T-helper 2 cell (primary cell): ENCODE measurements at regions not wholly inside any gene's neighbourhood (a gene's known extent, or its start where the extent isn't known, plus 50 kb on each side); places are given as distances from the start of the nearest gene placed in this dataset.

Experiments
- DNase-seq, 5 experiments: peaks; one replicate each; pipeline versions ENCODE4 v3.0.0 to v3.0.0-alpha.2; 2012 to 2022

GRCh38 chr9:103649086-103649485 lies 445.0 kb upstream of the SMC2 start:
- no peak for DNase-seq

GRCh38 chr9:103658156-103658555 lies 436.0 kb upstream of the SMC2 start:
- DNase-seq = no peak

GRCh38 chr9:103660830-103661229 lies 433.3 kb upstream of the SMC2 start:
- DNase-seq = no peak

GRCh38 chr9:103661663-103662062 lies 432.4 kb upstream of the SMC2 start:
- no peak for DNase-seq

DNA sequence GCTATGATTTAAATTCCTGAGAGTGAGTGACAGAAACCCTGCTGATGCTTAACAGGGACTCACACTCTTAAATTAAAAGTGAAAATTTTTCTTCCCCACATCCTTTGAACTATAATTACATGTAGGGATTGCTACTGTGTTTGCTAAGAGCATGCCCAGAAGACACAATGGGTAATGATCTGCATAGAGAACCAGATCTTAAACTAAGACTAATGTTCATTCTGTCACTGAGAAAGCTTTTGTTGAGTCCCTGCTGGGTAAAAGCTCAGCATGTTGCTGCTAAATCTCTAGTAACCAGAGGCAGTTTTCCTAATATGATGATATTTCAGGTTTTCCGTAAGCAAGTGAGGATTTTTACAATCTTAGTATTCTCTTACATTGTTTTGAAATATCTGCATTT lies 424.8 kb upstream of the SMC2 start:
- no peak for DNase-seq

GRCh38 chr9:103674271-103674670 lies 419.8 kb upstream of the SMC2 start:
- DNase-seq = no peak

DNA sequence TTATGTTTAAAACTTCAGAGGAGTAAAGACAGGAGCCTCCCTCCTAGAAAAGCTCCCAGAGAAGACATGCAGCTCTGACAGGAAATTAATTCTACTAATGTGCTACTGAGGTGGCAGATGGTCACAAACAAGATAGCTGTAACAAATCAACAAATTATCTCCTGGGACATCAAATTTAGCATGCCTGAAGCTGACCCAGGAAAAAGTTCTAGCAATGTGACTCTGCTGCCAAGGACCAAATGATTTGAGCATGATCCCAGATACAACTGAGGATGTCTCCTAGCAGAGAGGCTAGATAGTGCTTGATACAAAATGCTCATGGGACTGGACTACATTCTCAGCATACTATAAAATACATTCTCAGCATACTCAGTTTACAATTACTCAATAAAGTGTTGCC lies 413.5 kb upstream of the SMC2 start:
- no peak for DNase-seq

GRCh38 chr9:103681435-103681834 lies 412.7 kb upstream of the SMC2 start:
- no peak for DNase-seq

DNA sequence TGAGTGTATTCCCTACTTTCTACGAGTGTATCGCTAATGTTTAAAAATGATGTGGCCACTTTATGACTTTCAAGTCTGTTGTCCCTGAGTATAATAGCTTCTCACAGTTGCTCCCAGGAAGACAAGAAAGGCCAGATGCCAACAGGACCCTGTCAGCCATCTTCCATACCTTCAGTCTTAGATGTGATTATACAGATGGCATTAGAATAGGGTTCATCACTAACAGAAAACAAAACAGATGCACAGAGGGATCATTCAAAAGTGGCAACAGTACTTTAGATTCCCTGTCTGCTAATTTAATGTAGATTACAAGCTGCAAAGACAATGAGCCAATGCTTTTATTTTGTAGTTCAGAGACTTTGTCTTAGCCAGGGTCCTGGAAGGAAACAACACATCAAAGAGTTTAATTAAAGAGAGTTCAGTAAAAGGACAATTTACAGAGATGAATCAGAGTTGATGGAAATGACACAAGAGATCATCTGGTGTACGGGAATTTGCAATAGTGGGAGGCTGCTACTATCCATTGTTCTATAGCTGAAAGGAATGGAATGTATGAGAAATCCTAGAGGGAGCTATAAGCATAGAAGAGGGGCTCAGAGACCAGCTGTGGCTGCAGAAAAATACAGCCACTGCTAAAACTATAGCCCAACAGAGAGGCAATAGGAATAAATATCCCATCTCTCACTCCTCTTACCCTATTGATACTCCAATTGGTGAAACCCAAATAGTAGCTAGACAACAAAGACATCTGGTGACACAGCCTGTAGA lies 393.7 kb upstream of the SMC2 start:
- no peak for DNase-seq

DNA sequence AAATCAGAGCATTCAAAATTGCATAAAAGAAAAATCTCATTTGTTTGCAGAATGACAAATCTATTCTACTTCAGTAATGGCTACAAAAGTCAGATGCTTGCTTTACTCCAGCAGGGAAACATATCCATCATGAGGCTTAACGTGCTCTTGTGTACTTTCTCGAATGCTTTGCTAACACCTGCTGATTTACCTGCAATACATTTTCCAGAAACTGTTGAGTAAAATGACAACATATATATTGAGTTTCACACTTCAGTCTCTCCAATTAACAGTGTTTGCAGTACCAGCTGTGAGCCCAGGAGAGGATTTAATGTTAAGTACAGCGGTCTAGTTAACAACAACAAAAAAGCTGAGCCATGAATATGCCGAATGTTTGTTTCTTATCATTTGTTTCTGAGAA lies 391.5 kb upstream of the SMC2 start:
- no peak for DNase-seq

DNA sequence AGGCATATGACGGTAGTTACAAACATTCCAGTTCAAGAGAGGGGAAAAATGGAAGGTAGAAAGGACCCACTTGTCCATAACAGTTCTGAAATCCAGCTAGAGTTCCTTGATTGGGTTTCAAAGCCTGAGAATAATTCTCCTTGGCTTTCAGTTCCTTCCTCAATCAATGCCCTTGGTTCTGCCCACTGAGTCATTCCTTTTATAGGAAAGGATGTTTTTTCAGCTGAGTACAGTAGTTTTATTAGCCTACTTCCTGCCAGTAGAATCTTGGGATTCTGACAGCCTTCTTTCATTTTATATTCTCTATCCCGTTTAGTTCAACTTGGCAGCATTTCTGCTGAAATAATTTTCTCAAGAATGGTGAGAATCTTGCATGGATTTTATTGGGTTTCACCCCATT lies 386.9 kb upstream of the SMC2 start:
- no peak for DNase-seq

DNA sequence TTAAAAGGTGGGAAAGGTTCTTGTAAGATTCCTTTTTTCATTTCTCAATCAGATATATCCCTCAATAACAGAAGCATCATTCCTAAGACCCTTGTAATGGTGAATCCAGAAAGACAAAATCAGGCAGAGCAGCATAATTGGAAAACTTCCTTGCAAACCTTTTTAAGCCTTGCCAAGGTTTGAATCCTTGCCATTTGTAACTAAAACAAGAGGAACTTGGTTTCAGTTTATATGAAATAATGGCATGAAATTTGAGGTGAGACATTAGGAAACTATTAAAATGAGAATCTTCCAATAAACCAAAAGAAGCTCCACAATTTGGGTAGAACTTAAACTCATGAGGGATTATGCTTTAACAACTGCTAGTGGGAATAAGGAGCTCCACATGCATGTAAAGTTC lies 384.7 kb upstream of the SMC2 start:
- DNase-seq = no peak

DNA sequence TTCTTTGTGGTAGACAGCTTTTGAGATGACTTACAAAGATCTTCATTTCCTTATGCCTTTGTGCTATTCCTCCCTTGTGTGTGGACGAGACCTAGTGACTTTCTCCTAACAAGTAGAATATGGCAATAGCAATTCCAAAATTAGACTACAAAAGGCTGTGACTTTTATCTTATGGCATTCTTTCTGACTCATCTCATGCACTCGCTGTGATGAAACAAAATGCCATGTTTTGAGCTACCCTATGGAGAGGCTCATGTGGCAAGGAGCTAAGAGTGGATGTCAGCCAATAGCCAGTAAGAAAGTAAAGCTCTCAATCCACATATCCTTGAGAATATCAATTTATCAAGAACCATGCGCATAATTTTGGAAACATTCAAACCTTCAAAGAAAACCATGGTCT lies 380.5 kb upstream of the SMC2 start:
- DNase-seq = no peak

GRCh38 chr9:103714992-103715391 lies 379.1 kb upstream of the SMC2 start:
- DNase-seq = no peak

- no peak for DNase-seq
Measured at GRCh38 chr9:103721056-103721455, 373.1 kb upstream of the SMC2 start.

DNA sequence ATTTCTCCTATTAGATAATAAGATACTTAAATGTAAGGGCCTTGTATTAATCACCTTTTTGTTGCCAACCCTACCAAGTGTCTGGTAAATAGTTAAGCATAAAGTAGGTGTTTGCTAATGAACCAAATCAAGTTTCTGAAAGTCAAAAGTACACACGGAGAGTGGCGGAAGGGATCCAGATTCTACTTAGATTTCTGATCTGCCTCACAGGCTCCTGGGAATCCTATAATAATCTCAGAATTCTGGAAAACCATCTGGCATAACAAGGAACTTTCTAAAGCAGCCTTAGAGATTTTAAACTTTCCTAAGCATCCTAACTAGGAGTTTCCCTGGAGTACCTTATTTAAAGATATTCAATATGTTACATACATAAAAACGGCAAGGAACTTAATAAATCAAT lies 363.2 kb upstream of the SMC2 start:
- no peak for DNase-seq

DNA sequence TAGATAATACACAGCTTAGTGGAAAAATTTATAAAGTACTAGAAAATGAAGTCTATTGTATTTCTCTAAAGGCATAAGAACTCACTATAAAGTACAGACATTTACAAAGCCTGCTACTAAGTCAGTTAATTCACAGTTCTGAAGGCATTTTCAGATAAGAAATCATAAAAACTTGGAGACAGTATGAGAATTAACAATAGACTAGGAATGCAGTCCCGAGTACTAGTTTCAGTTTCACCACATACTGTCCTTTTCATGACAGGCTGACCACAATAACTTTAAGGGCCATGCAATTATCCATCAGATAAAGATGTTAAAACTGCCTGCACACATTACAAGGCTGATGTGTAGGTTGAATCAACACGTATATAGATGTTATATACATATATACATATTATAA lies 362.6 kb upstream of the SMC2 start:
- DNase-seq = no peak

GRCh38 chr9:103734471-103734870 lies 359.6 kb upstream of the SMC2 start:
- no peak for DNase-seq

DNA sequence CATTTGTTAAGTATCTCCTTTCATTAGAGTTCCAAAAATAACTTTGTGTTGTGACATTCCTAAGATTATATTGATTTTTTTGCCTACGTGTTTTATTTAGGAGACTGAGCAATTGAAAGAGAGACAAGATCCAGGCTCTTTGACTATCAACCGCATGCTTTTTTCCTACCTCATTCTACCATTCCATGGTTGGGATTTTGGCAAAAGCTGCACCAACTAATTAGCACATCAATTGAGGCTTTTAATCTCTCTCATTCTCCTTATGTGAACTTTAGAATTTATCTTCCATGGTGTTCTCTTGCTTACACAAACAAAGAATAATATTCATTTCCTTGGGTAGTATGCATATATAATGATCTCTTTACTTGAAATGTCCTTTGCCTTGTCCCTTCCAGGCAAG lies 338.7 kb upstream of the SMC2 start:
- DNase-seq = no peak

GRCh38 chr9:103755986-103756385 lies 338.1 kb upstream of the SMC2 start:
- DNase-seq = no peak

DNA sequence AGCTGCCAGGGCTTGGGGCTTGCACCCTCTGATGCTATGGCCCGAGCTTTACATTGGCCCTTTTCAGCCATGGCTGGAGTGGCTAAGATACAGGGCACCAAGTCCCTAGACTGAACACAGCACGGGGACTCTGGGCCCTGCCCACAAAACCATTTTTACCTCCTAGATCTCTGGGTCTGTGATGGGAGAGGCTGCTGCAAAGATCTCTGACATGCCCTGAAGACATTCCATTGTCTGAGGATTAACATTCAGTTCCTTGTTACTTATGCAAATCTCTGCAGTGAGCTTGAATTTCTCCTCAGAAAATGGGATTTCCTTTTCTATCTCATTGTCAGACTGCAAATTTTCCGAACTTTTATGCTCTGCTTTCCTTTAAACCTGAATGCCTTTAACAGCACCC lies 337.0 kb upstream of the SMC2 start:
- no peak for DNase-seq

DNA sequence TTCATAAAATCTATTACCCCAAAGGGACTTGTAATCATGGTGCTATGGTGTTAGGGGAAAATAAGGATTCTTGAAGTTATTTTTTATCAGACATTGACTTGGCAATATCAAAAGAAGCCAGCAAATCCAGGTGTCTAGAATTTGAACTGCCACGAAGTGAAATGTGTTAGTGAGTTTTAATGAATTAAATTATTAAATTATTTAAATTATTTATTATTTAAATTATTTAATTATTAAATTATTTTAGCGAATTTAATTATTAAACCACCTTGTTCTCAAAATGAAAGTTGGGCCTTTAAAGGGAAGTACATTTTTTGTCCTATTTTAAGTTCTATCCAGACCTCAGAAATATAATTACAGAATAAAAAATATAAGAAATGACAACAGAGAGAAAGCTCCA lies 332.6 kb upstream of the SMC2 start:
- no peak for DNase-seq

- peak in 1 of 5 experiments; percentile 32 for DNase-seq
Measured at GRCh38 chr9:103789686-103790085, 304.4 kb upstream of the SMC2 start.

DNA sequence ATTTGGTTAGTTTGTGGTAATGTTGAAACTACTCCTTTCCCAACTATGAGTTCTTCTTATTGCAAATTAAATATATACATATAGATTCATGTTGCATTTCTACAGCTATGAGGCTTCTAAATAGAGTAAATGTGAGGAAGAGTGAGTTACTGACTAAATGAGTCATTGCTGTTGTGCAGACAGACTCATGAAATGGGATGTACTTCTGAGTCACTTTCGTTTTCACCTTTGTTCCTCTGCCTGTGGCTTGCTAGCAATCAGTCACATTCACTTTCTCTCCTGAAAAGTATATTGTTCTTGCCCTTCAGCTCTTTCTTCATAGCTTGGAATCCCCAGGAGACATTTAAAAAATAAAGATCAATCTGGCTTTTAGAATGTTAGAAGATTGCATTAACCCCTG lies 295.5 kb upstream of the SMC2 start:
- DNase-seq = peak in 1 of 5 experiments; percentile 86

- DNase-seq = peak in 1 of 5 experiments; percentile 52
Measured at GRCh38 chr9:103799959-103800358, 294.1 kb upstream of the SMC2 start.
